Activated naive CD4-positive, alpha-beta T cell treated with anti-CD3 and anti-CD28 coated beads, Interleukin-2, amount 10 ng/mL, durations not matched to agents 7 days and 5 days (primary cell): ENCODE measurements at regions not wholly inside any gene's neighbourhood (a gene's known extent, or its start where the extent isn't known, plus 50 kb on each side); places are given as distances from the start of the nearest gene placed in this dataset.

ENCODE experiments used
- CTCF ChIA-PET: fragments of 350-600 bp; sonication (Branson Sonifier 250); formaldehyde crosslinking; loops from one replicate; lab custom pipeline; 2021; ENCODE audit warnings: antibody characterized with exemption; lab: Charles Lee
- DNase-seq: peaks from one replicate; pipeline ENCODE4 v3.0.0-alpha.2; 2020
- H3K27ac Mint-ChIP-seq: one replicate; pipeline ENCODE4 v1.8.0; 2021; ENCODE audit warnings: mild to moderate bottlenecking, moderate library complexity, mixed read lengths
- H3K27me3 Mint-ChIP-seq: one replicate; pipeline ENCODE4 v1.8.0; 2021; ENCODE audit warnings: mild to moderate bottlenecking, mixed read lengths
- H3K36me3 Mint-ChIP-seq: one replicate; pipeline ENCODE4 v1.8.0; 2021; ENCODE audit warnings: mixed read lengths
- H3K4me1 Mint-ChIP-seq: one replicate; pipeline ENCODE4 v1.8.0; 2021; ENCODE audit warnings: mixed read lengths
- H3K4me3 Mint-ChIP-seq: one replicate; pipeline ENCODE4 v1.8.0; 2021; ENCODE audit warnings: mild to moderate bottlenecking, moderate library complexity, mixed read lengths
- H3K9me3 Mint-ChIP-seq: one replicate; pipeline ENCODE4 v1.8.0; 2021; ENCODE audit warnings: mixed read lengths

DNA sequence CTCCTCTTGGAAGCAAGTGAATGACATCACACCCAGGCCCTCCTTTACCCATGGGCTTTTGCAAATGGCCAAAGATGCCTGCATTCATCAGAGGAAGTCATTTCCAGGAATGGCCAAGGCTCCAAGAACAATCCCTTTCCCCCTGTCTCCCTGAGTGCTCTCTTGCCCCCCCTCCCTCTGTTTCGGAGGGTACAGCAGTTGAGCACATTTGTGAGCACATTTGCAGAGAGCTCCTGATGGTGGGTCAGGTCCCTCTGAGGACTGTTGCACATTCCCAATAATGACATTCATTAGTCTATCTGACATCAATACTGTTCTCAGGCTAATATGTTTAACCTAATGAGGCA is 113.4 kb downstream of the MATN1 start:
- Mint-ChIP-seq H3K4me1 (no peaks in the 10 kb centered on the region), H3K4me3 (no peak overlapping the region), H3K9me3 (no peaks in the 10 kb centered on the region), H3K27me3 (peaks cover 25% of the 10 kb centered on the region), H3K27ac (no peak overlapping the region), H3K36me3 (no peaks in the 10 kb centered on the region)
- DNase-seq = no peak
- CTCF ChIA-PET = no interaction called here

DNA sequence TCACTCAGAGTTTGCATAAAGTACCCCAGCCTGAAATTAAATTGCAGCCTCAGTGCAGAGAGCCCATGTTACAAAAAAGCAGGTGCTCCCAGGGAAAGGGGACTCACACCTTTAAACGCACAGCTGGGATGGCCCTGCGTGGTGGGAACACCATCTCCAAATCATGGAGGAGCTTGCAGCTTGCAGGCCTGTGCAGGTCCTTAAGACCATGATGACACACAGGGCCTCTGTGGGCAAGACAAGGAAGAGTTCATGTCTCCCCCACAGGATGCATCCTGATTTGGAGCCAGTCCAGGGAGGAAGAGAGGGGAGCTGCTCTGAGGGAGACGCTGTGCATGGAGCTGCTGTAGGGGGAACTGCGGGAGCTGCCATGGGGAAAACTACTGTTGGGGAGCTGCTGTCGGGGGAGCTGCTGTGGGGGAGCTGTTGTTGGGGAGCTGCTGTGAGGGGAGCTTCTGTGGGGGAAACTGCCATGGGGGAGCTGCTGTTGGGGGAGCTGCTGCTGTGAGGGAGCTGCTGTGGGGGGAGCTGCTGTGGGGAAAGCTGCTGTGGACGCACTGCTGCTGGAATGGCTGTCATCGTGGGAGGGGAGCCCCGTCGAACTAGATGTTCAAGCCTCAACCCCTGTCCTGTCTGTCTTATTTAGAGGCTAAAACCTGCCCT is 113.9 kb downstream of the MATN1 start:
- Mint-ChIP-seq H3K36me3 (no peaks in the 10 kb centered on the region), H3K4me3 (no peak overlapping the region), H3K27ac (no peak overlapping the region), H3K4me1 (no peaks in the 10 kb centered on the region), H3K9me3 (no peaks in the 10 kb centered on the region), H3K27me3 (peaks cover 27% of the 10 kb centered on the region)
- CTCF ChIA-PET = no interaction called here
- DNase-seq = no peak

DNA sequence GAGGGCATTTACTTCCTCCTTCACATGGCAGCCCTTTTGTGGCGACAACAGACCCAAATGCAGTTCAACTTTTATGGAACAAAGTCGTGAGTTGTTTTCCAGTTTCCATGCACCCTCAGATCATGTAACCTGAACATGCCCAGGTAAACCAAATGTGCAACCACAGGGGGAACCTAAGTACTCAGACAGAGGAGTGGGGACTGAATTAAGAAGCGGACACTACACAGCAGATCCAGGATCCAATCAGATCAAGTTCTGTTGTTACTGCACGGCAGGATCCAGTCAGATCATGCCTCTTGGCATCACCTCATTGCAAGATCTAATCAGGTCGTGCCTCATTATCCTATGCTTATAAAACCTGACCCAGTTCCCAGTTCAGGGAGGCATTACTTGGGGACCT is 115.7 kb downstream of the MATN1 start:
- DNase-seq = no peak
- H3K9me3 Mint-ChIP-seq = no peaks in the 10 kb centered on the region
- H3K36me3 Mint-ChIP-seq = no peaks in the 10 kb centered on the region
- H3K4me3 Mint-ChIP-seq = no peak overlapping the region
- CTCF ChIA-PET = no interaction called here
- no peak overlapping the region for H3K27ac Mint-ChIP-seq
- peaks cover 27% of the 10 kb centered on the region for H3K27me3 Mint-ChIP-seq
- H3K4me1 Mint-ChIP-seq = no peaks in the 10 kb centered on the region

DNA sequence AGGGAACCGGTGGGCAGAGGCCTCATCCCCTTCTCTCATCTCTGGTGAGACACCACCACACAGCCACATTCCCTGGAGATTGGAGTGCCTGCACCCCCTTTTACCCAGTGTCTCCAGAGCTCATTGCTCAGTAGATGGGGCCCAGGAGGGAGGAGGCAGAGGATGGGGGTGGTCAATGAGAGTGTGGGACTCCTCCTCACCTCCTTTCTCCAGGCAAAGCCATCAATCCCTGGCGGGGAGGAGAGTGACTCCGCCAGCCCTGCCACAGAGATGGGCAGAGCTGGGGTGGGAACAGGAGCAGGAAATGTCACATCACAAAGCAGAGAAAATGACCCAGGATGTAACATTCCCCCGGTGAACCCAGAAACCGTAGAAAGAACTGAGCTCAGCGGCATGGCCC is 117.2 kb downstream of the MATN1 start:
- H3K27me3 Mint-ChIP-seq = peaks cover 35% of the 10 kb centered on the region
- no peaks in the 10 kb centered on the region for H3K9me3 Mint-ChIP-seq
- H3K27ac Mint-ChIP-seq = no peak overlapping the region
- no peak overlapping the region for H3K4me3 Mint-ChIP-seq
- DNase-seq = no peak
- CTCF ChIA-PET = no interaction called here
- no peaks in the 10 kb centered on the region for H3K36me3 Mint-ChIP-seq
- no peaks in the 10 kb centered on the region for H3K4me1 Mint-ChIP-seq

DNA sequence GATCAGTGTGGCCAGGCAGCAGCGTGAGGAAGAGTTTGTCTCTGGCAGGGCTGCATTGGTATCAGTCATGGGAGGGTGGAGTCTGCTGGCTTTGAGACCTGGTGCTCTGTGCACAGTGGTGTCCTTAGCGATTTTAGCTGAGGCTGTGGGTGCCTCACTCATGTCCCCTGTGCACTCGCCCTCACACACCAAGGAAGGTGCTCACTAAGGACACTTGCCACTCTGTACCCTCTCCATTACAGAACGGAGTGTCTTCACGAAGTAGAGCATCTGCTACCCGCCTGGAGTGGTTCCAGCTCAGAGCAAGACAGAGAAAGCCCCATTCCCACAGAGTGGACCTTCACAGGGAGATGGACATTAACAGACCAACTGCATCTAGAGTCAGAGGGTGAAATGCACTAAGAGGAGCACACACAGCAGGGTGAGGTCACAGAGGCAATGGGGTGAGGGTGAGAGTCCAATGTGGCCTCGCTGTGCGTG is 117.9 kb downstream of the MATN1 start:
- no peaks in the 10 kb centered on the region for H3K9me3 Mint-ChIP-seq
- no peak overlapping the region for H3K4me3 Mint-ChIP-seq
- H3K27me3 Mint-ChIP-seq = peaks cover 32% of the 10 kb centered on the region
- CTCF ChIA-PET = no interaction called here
- no peaks in the 10 kb centered on the region for H3K36me3 Mint-ChIP-seq
- H3K4me1 Mint-ChIP-seq = no peaks in the 10 kb centered on the region
- H3K27ac Mint-ChIP-seq = no peak overlapping the region
- DNase-seq = no peak

DNA sequence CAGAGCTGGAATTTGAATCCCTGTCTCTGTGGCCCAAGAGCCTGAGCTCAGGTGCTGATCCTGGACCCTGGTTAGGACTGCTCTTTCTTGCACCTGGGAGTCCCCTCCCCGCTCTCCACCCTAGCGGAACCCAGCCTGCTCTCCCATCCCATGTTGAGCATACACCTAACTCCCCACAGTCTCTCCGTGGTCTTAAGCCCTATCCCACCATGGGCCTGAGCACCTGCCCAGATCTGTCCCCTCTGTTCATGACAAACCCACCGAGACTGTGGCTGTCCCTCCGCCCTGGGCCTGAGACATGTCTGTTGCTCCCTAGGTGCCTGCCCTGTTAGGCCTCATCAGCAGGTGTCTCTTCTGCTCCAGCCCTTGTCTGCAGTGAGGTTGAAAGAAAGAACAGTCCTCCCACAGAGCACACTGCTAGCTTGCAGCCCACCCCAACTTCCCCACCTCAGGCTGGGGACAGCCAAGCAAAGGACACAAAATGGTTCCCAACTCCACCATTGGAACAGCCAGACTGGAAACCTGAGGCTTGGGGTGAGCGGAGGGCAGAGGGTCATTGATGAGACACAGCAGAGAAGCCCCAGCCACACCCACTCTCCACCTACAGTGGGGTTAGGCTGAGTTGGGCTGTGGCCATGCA is 118.5 kb downstream of the MATN1 start:
- no peak for DNase-seq
- Mint-ChIP-seq H3K36me3 (no peaks in the 10 kb centered on the region), H3K27ac (no peak overlapping the region), H3K9me3 (no peaks in the 10 kb centered on the region), H3K27me3 (peaks cover 31% of the 10 kb centered on the region), H3K4me3 (no peak overlapping the region), H3K4me1 (no peaks in the 10 kb centered on the region)
- CTCF ChIA-PET = no interaction called here

DNA sequence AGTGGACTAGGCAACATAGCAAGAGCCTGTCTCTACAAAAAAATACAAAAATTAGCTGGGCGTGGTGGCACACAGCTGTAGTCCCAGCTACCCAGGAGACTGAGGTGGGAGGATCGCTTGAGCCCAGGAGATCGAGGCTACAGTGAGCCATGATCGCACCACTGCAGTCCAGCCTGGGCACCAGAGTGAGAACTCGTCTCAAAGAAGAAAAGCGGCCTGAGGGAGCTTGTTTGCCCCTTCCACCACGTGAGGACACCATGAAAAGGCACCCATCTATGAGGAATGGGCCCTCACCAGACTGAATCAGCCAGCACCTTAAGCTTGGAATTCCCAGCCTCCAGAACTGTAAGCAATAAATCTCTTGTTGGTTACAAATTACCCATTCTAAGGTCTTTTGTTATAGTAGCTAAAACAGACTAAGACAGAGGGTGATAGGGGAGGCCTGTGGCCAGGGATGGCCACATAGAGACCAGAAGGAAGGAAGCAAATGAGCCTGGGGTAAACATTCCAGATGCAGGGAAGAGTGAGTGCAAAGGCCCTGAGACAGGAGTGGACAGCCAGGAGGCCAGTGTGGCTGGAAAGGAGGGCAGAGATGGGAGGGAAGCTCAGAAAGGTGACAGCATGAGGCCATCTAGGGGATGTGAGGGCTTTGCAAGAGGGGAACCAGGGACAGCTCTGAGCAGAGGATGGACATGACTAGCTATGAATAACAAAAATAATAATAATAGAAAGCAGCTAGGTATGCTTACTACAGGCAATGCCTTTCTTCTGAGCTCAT is 120.1 kb downstream of the MATN1 start:
- CTCF ChIA-PET = no interaction called here
- no peaks in the 10 kb centered on the region for H3K9me3 Mint-ChIP-seq

DNA sequence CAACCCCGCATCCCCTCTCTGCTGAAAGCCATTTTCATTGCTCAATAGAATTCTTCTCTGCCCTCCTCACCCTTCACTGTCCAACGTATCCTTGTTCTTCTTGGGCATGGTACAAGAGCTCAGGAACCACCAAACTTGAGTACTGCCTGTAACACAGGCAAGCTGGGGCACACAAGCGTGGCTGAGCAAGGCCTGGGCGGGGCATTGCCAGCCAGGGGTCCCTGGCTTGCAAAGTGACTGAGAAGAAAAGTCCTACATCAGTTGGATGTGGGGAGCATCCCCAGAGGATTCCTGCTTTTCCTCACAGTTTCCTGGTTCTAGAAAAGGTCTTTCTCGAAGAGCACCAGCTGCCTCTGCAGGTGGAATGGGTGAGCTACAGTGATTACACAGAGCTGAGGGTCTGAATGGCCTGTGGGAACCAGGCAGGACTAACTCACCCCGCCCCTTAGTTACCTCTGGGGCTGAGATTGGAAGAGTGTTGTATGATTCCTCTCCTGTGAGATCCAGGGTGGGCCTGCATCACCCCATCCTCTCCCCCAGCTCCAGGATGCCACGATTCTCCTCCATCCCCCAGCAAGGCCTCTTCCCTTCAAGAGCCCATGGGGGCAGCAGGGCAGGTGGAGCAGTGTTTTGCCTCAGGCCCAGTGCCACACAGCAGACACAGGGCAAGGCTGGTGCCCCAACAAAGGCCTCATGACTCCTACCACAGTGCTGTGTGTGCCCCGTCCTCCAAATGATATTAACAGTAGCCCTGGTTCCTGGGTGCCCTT is 121.9 kb downstream of the MATN1 start:
- no peak overlapping the region for H3K4me3 Mint-ChIP-seq
- peaks cover 38% of the 10 kb centered on the region for H3K27me3 Mint-ChIP-seq
- no peak overlapping the region for H3K27ac Mint-ChIP-seq
- DNase-seq = no peak
- no peaks in the 10 kb centered on the region for H3K9me3 Mint-ChIP-seq
- no peaks in the 10 kb centered on the region for H3K36me3 Mint-ChIP-seq
- H3K4me1 Mint-ChIP-seq = no peaks in the 10 kb centered on the region
- CTCF ChIA-PET = no interaction called here

More for the DNA sequence above, 120.1 kb downstream of the MATN1 start:
- no peak for DNase-seq
- Mint-ChIP-seq H3K27ac (no peak overlapping the region), H3K27me3 (peaks cover 27% of the 10 kb centered on the region), H3K4me3 (no peak overlapping the region), H3K4me1 (no peaks in the 10 kb centered on the region), H3K36me3 (no peaks in the 10 kb centered on the region)

DNA sequence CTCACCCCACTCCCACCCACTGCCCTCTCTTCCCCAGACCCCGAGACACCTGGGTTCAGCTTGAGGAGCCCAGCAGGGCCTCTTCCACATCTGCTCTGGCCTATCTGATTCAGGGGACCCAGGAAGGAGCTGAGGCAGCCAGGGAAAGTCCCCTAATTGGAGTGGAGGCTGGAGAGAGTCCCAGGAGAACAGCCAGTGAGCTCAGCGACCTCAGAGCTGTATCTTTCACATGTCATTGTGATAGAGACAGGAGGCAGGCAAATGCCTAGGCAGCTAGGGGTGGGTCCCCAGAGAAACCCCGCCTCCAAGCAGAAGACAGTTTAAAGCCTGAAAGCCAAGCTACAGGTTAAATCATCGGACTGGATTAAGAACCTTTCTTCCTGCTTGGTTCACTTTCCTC is 122.7 kb downstream of the MATN1 start:
- no peaks in the 10 kb centered on the region for H3K36me3 Mint-ChIP-seq
- H3K9me3 Mint-ChIP-seq = no peaks in the 10 kb centered on the region
- CTCF ChIA-PET = no interaction called here
- peaks cover 35% of the 10 kb centered on the region for H3K27me3 Mint-ChIP-seq
- no peak overlapping the region for H3K4me3 Mint-ChIP-seq
- no peaks in the 10 kb centered on the region for H3K4me1 Mint-ChIP-seq
- no peak overlapping the region for H3K27ac Mint-ChIP-seq
- no peak for DNase-seq

DNA sequence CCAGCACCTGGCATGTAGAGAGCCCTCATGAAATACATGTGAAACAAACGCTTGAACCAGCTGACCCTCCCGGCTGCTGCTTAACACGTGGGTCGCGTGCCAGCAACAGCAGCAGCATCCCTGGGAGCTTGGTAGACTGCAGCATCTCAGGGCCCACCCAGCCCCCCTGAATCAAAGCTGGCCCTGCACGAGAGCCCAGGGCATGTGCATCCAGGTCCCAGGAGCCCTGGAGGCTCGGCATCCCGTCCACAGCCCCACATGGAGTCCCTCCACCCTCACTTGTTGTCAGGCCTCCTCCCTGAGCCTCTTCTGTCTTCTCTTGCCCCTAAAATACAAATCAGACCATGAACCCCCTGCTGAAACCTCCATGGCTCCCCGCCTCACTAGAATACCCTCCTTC is 123.1 kb downstream of the MATN1 start:
- H3K27me3 Mint-ChIP-seq = peaks cover 37% of the 10 kb centered on the region
- no peaks in the 10 kb centered on the region for H3K4me1 Mint-ChIP-seq
- no peak overlapping the region for H3K27ac Mint-ChIP-seq

DNA sequence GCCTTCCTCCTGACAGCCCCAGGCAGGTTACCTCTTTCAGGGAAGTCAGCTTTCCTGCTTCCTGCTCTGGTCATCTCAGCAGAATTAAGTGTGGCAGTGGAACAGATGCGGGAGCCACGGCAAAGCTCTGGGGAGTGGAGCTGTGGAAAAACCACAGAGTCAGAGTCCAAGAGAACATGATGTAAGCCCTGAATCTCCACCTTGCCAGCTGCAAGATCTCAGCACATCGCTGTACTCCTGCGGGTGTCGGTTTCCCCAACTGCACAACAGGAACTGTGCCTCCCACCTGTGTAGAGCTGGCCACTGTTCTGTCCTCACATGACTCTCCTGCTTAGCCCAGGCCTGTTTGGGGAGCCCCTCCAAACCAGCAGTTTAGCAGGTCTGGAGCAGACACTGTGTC is 123.7 kb downstream of the MATN1 start:
- Mint-ChIP-seq H3K9me3 (no peaks in the 10 kb centered on the region), H3K27me3 (peaks cover 35% of the 10 kb centered on the region), H3K27ac (no peak overlapping the region), H3K4me1 (no peaks in the 10 kb centered on the region), H3K36me3 (no peaks in the 10 kb centered on the region), H3K4me3 (no peak overlapping the region)
- CTCF ChIA-PET = no interaction called here
- no peak for DNase-seq

More for the DNA sequence above, 123.1 kb downstream of the MATN1 start:
- CTCF ChIA-PET = no interaction called here
- no peaks in the 10 kb centered on the region for H3K36me3 Mint-ChIP-seq
- H3K4me3 Mint-ChIP-seq = no peak overlapping the region
- H3K9me3 Mint-ChIP-seq = no peaks in the 10 kb centered on the region
- no peak for DNase-seq

DNA sequence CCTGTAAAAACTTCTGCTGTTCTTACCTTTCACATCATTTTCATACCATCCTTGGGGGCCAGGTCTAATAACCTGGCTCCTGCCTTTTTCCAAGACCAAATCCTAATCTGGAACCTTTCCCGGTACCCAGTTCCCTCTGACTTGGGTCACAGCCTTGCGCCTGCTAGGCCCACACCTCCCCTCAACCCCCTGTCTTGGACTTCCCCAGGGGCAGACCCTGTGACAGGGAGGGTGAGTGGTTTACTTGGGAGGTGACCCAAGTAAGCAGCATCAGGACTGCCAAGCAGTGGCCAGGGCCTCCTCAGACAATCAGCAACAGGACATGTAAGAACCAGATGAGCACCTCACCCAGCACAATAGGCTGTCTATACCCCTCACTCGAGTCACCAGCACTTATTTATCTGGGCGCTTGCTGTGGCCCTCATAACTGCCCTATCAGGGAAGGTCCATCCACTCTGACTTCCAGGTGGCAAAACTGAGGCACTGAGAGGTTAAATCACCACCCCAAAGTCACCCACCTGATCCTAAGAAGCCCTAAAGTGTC is 124.7 kb downstream of the MATN1 start:
- no peak for DNase-seq
- Mint-ChIP-seq H3K27me3 (peaks cover 39% of the 10 kb centered on the region), H3K4me1 (no peaks in the 10 kb centered on the region), H3K36me3 (no peaks in the 10 kb centered on the region), H3K27ac (no peak overlapping the region), H3K9me3 (no peaks in the 10 kb centered on the region), H3K4me3 (no peak overlapping the region)
- CTCF ChIA-PET = no interaction called here

DNA sequence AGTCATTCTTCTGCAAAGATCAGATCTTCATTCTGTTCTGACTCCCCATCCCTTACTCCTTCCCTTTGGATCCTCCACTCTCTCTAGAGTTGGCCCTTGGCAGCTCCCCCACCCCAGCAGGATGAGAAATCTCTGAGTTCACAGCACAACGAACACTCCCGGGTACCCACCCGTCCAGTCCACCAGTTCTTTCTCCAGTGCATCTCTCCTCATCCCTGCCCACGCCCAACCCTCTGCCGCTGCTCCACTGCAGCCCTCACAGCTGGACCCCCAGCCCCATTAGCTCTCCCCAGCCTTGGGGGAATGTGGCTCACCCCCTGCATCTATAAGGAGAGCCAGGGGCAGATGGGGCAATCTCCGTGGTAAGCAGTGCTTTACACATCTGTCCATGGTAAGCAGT is 125.7 kb downstream of the MATN1 start:
- H3K4me3 Mint-ChIP-seq = no peak overlapping the region
- H3K4me1 Mint-ChIP-seq = no peaks in the 10 kb centered on the region
- DNase-seq = no peak
- no peak overlapping the region for H3K27ac Mint-ChIP-seq
- CTCF ChIA-PET = no interaction called here
- H3K36me3 Mint-ChIP-seq = no peaks in the 10 kb centered on the region
- peaks cover 39% of the 10 kb centered on the region for H3K27me3 Mint-ChIP-seq
- H3K9me3 Mint-ChIP-seq = no peaks in the 10 kb centered on the region

DNA sequence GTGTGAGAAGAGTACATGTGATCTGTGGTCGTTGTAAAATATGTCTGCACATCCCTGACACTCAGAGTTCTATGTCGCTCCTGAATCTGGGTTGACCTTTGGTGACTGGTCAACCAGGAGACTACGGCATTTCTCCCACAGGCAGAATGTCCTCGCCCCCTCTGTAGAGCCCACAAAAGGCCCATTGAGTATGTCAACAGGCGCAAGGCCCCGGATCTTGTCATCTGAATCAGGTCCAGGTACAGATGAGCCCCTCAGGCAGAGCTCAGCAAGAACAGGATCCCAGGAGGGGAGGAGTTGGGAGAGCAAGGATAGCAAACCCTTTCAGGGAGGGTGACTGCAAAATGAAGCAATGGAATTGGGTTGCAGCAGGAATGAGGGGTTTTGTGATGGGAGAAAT is 126.5 kb downstream of the MATN1 start:
- H3K4me3 Mint-ChIP-seq = no peak overlapping the region
- CTCF ChIA-PET = no interaction called here
- no peak overlapping the region for H3K27ac Mint-ChIP-seq
- DNase-seq = no peak
- peaks cover 35% of the 10 kb centered on the region for H3K27me3 Mint-ChIP-seq
- H3K9me3 Mint-ChIP-seq = no peaks in the 10 kb centered on the region
- H3K36me3 Mint-ChIP-seq = no peaks in the 10 kb centered on the region
- no peaks in the 10 kb centered on the region for H3K4me1 Mint-ChIP-seq
